PC-3 (cell line): ENCODE measurements at regions not wholly inside any gene's neighbourhood (a gene's known extent, or its start where the extent isn't known, plus 50 kb on each side); places are given as distances from the start of the nearest gene placed in this dataset.

ENCODE experiments used
- ATAC-seq: fragments of 200-7000 bp; cut with Tn5 transposase; 2 replicates; pipeline ENCODE4 v1.9.1; 2020; ENCODE audit warnings: mild to moderate bottlenecking, moderate library complexity
- BruUV-seq: library from RNA; stranded (reverse); fragments of 400-500 nt; replicated peaks from 2 replicates; lab custom pipeline; 2021; lab: Mats Ljungman, UMichigan
- CTCF ChIA-PET: fragments of 300-600 bp; sonication (Branson Sonifier 250); formaldehyde crosslinking; loops from one replicate; lab custom pipeline; 2022; ENCODE audit warnings: antibody characterized with exemption; lab: Charles Lee
- POLR2A ChIA-PET: fragments of 300-600 bp; sonication (Branson Sonifier 250); formaldehyde crosslinking; loops from one replicate; lab custom pipeline; 2022; ENCODE audit warnings: antibody characterized with exemption; ENCODE audit not compliant: unreplicated experiment; lab: Charles Lee
- DNase-seq: peaks from one replicate; pipeline ENCODE4 v3.0.0-alpha.2; 2015
- H2AFZ ChIP-seq: fragments of 300-600 bp; sonication (generic); 2 replicates; pipeline ENCODE4 v1.6.0; 2016; ENCODE audit warnings: antibody characterized with exemption, low read length
- H3F3A ChIP-seq: fragments of 300-600 bp; sonication (generic); one replicate; pipeline ENCODE4 v1.6.0; 2017; ENCODE audit warnings: antibody characterized with exemption, low read length, control low read depth, mild to moderate bottlenecking; ENCODE audit not compliant: unreplicated experiment
- H3K27ac ChIP-seq: fragments of 300-600 bp; sonication (generic); 2 replicates; pipeline ENCODE4 v1.5.1; 2016; ENCODE audit warnings: mild to moderate bottlenecking, low read length
- H3K27me3 ChIP-seq: fragments of 300-600 bp; sonication (generic); 2 replicates; pipeline ENCODE4 v1.6.1; 2016; ENCODE audit warnings: low read length, mixed read lengths
- H3K36me3 ChIP-seq: fragments of 300-600 bp; sonication (generic); 2 replicates; pipeline ENCODE4 v1.6.1; 2016; ENCODE audit warnings: low read depth, mixed run types, low read length, mixed read lengths
- H3K4me1 ChIP-seq: fragments of 300-600 bp; sonication (generic); 2 replicates; pipeline ENCODE4 v1.5.1; 2016; ENCODE audit warnings: low read length; ENCODE audit not compliant: insufficient read depth
- H3K4me2 ChIP-seq: fragments of 300-600 bp; sonication (generic); 2 replicates; pipeline ENCODE4 v1.6.0; 2016; ENCODE audit warnings: low read length
- H3K4me3 ChIP-seq: fragments of 300-600 bp; sonication (generic); 2 replicates; pipeline ENCODE4 v1.5.1; 2016; ENCODE audit warnings: mild to moderate bottlenecking, low read length, mixed read lengths
- H3K79me2 ChIP-seq: fragments of 300-600 bp; sonication (generic); 2 replicates; pipeline ENCODE4 v1.6.1; 2017; ENCODE audit warnings: low read length, mixed read lengths
- H3K9ac ChIP-seq: fragments of 300-600 bp; sonication (generic); 2 replicates; pipeline ENCODE4 v1.6.0; 2016; ENCODE audit warnings: mild to moderate bottlenecking, low read length
- H3K9me2 ChIP-seq: fragments of 300-600 bp; sonication (generic); replicated peaks from 2 replicates; pipeline ENCODE4 v1.6.1; 2016; ENCODE audit warnings: mixed run types, low read length, mixed read lengths
- H3K9me3 ChIP-seq: fragments of 300-600 bp; sonication (generic); 2 replicates; pipeline ENCODE4 v1.6.1; 2016; ENCODE audit warnings: low read length, mixed read lengths
- H4K20me1 ChIP-seq: fragments of 300-600 bp; sonication (generic); 2 replicates; pipeline ENCODE4 v1.6.1; 2016; ENCODE audit warnings: low read length, mixed read lengths
- EZH2 ChIP-seq: fragments of 300-600 bp; sonication (generic); IDR thresholded peaks from one replicate; pipeline ENCODE4 v1.6.1; 2017; ENCODE audit warnings: antibody characterized with exemption, mild to moderate bottlenecking, low read length; ENCODE audit not compliant: unreplicated experiment
- EZH2phosphoT487 ChIP-seq: fragments of 300-600 bp; sonication (generic); IDR thresholded peaks from 2 replicates; pipeline ENCODE4 v1.6.1; 2018; ENCODE audit warnings: mild to moderate bottlenecking, antibody characterized with exemption, low read length, borderline replicate concordance
- intact Hi-C: fragments of 100-400 bp; cut with micrococcal nuclease; formaldehyde crosslinking; loops from 2 replicates; pipeline ENCODE4 v1.9.0; 2023
- microRNA-seq: library from miRNA; unstranded; fragments of <30 nt; microRNA quantifications from one replicate; pipeline ENCODE4 v1.1.0, GENCODE V29; 2020; ENCODE audit not compliant: unreplicated experiment
- TF ChIP-seq, protein P1 (sequence below): fragments of 300-600 bp; sonication (generic); conservative IDR thresholded peaks from 2 replicates; pipeline ENCODE4 v1.5.1; 2017; ENCODE audit warnings: antibody characterized with exemption, low read depth, mild to moderate bottlenecking, low read length

DNA sequence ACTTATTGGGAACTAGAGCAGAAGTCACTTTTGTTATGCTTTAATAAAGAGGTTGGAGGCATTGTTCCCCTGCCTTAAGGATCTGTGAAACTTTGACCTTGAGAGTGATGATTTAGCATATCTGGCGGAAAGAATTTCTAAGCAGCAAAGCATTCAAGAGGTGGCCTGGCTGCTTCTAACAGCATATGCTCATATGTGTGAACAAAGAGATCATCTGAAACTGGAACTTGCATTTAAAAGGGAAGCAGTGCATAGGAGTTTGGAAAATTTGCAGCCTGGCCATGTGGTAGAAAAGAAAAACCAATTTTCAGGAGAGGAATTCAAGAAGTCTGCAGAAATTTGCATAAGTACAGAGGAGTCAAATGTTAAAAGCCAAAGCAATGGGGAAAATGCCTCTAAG lies 56.4 kb upstream of the GOLIM4 start:
- ChIA-PET CTCF (no interaction called here), POLR2A (no interaction called here)
- no peak for ATAC-seq
- H3K9me2 ChIP-seq: no peaks in the 10 kb centered on the region
- no peaks in the 10 kb centered on the region for H3F3A ChIP-seq
- no peak overlapping the region for H3K4me3 ChIP-seq
- H3K4me2 ChIP-seq: no peak overlapping the region
- H3K27ac ChIP-seq: no peak overlapping the region
- no peaks in the 10 kb centered on the region for H3K79me2 ChIP-seq
- H2AFZ ChIP-seq: no peak overlapping the region
- TF ChIP-seq EZH2phosphoT487 (no peak), EZH2 (no peak)
- TF ChIP-seq, protein P1, sequence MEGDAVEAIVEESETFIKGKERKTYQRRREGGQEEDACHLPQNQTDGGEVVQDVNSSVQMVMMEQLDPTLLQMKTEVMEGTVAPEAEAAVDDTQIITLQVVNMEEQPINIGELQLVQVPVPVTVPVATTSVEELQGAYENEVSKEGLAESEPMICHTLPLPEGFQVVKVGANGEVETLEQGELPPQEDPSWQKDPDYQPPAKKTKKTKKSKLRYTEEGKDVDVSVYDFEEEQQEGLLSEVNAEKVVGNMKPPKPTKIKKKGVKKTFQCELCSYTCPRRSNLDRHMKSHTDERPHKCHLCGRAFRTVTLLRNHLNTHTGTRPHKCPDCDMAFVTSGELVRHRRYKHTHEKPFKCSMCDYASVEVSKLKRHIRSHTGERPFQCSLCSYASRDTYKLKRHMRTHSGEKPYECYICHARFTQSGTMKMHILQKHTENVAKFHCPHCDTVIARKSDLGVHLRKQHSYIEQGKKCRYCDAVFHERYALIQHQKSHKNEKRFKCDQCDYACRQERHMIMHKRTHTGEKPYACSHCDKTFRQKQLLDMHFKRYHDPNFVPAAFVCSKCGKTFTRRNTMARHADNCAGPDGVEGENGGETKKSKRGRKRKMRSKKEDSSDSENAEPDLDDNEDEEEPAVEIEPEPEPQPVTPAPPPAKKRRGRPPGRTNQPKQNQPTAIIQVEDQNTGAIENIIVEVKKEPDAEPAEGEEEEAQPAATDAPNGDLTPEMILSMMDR: no peak
- no peaks in the 10 kb centered on the region for H3K9me3 ChIP-seq
- no peaks in the 10 kb centered on the region for H3K4me1 ChIP-seq
- H4K20me1 ChIP-seq: no peaks in the 10 kb centered on the region
- no TSS peak for BruUV-seq
- intact Hi-C loops: no loop called here
- no peaks in the 10 kb centered on the region for H3K27me3 ChIP-seq
- H3K9ac ChIP-seq: no peak overlapping the region
- no peaks in the 10 kb centered on the region for H3K36me3 ChIP-seq
- no peak for DNase-seq

Small RNAs in the stretch of these regions (microRNA-seq; reads per million reads assigned to microRNA genes)
- gene MIR551B: 50.9 reads per million, percentile 57 among the genes with 10 or more reads in this experiment
